Loucy (cell line): ENCODE measurements at regions not wholly inside any gene's neighbourhood (a gene's known extent, or its start where the extent isn't known, plus 50 kb on each side); places are given as distances from the start of the nearest gene placed in this dataset.

Experiments
- H2AFZ ChIP-seq: fragments of 200-600 bp; sonication (generic); 2 replicates; pipeline ENCODE4 v1.6.0; 2016; ENCODE audit warnings: antibody characterized with exemption, mild to moderate bottlenecking, low read length, moderate library complexity
- H3F3A ChIP-seq: fragments of 200-600 bp; 2 replicates; pipeline ENCODE4 v1.6.0; 2016; ENCODE audit warnings: antibody characterized with exemption, low read depth, mild to moderate bottlenecking
- H3K27me3 ChIP-seq: fragments of 200-600 bp; sonication (generic); 2 replicates; pipeline ENCODE4 v1.6.1; 2014; ENCODE audit warnings: low read length, mild to moderate bottlenecking; ENCODE audit not compliant: insufficient read depth, poor library complexity, severe bottlenecking
- H3K36me3 ChIP-seq: fragments of 200-600 bp; sonication (generic); 2 replicates; pipeline ENCODE4 v1.6.1; 2016; ENCODE audit warnings: low read length; ENCODE audit not compliant: insufficient read depth
- H3K4me1 ChIP-seq: fragments of 200-600 bp; sonication (generic); 2 replicates; pipeline ENCODE4 v1.5.1; 2014; ENCODE audit warnings: low read length, mild to moderate bottlenecking; ENCODE audit not compliant: insufficient read depth, poor library complexity, severe bottlenecking
- H3K4me2 ChIP-seq: fragments of 200-600 bp; sonication (generic); 2 replicates; pipeline ENCODE4 v1.6.0; 2014; ENCODE audit warnings: antibody characterized with exemption, low read length, low read depth, mild to moderate bottlenecking; ENCODE audit not compliant: poor library complexity, severe bottlenecking
- H3K4me3 ChIP-seq: fragments of 200-600 bp; sonication (generic); 2 replicates; pipeline ENCODE4 v1.5.1; 2014; ENCODE audit warnings: low read length, mild to moderate bottlenecking, mixed read lengths; ENCODE audit not compliant: poor library complexity, severe bottlenecking
- H3K79me2 ChIP-seq: fragments of 200-600 bp; sonication (generic); 2 replicates; pipeline ENCODE4 v1.6.1; 2014; ENCODE audit warnings: low read length; ENCODE audit not compliant: insufficient read depth
- H3K9ac ChIP-seq: fragments of 200-600 bp; sonication (generic); 2 replicates; pipeline ENCODE4 v1.6.0; 2014; ENCODE audit warnings: mild to moderate bottlenecking, low read depth, low read length, moderate library complexity; ENCODE audit not compliant: poor library complexity, severe bottlenecking
- H3K9me2 ChIP-seq: fragments of 200-600 bp; sonication (generic); replicated peaks from 2 replicates; pipeline ENCODE4 v1.6.1; 2016; ENCODE audit warnings: low read depth, low read length, mixed read lengths
- H3K9me3 ChIP-seq: fragments of 200-600 bp; sonication (generic); 2 replicates; pipeline ENCODE4 v1.6.1; 2014; ENCODE audit warnings: mild to moderate bottlenecking, antibody characterized with exemption, low read length, low read depth; ENCODE audit not compliant: insufficient read depth
- H4K20me1 ChIP-seq: fragments of 200-600 bp; sonication (generic); 2 replicates; pipeline ENCODE4 v1.6.0; 2014; ENCODE audit warnings: antibody characterized with exemption, low read length, mild to moderate bottlenecking; ENCODE audit not compliant: insufficient read depth, poor library complexity, severe bottlenecking
- CTCF ChIP-seq: fragments of 200-600 bp; sonication (generic); conservative IDR thresholded peaks from 2 replicates; pipeline ENCODE4 v1.5.1; 2014; ENCODE audit warnings: mild to moderate bottlenecking, antibody characterized with exemption, low read length
- EZH2phosphoT487 ChIP-seq: fragments of 200-600 bp; IDR thresholded peaks from 2 replicates; pipeline ENCODE4 v1.6.1; 2018; ENCODE audit warnings: antibody characterized with exemption, mild to moderate bottlenecking, moderate library complexity, borderline replicate concordance

- Histone ChIP-seq H3K4me3 (no peak overlapping the region), H3K9me2 (no peaks in the 10 kb centered on the region), H3K79me2 (no peaks in the 10 kb centered on the region), H3K27me3 (no peaks in the 10 kb centered on the region), H3K9me3 (no peaks in the 10 kb centered on the region), H3K4me1 (no peaks in the 10 kb centered on the region), H3K9ac (no peak overlapping the region), H2AFZ (no peak overlapping the region), H3K4me2 (no peak overlapping the region), H3F3A (no peaks in the 10 kb centered on the region), H4K20me1 (no peaks in the 10 kb centered on the region), H3K36me3 (no peaks in the 10 kb centered on the region)
- TF ChIP-seq CTCF = no peak
- TF ChIP-seq EZH2phosphoT487 = no peak
Measured at GRCh38 chr4:62923783-62924182, 1485.5 kb downstream of the TECRL start.

- Histone ChIP-seq H3K36me3 (no peaks in the 10 kb centered on the region), H3F3A (no peaks in the 10 kb centered on the region), H3K27me3 (no peaks in the 10 kb centered on the region), H3K9me3 (no peaks in the 10 kb centered on the region), H3K4me2 (no peak overlapping the region), H3K4me3 (no peak overlapping the region), H3K9ac (no peak overlapping the region), H3K4me1 (no peaks in the 10 kb centered on the region), H2AFZ (no peak overlapping the region), H3K9me2 (no peaks in the 10 kb centered on the region), H3K79me2 (no peaks in the 10 kb centered on the region), H4K20me1 (no peaks in the 10 kb centered on the region)
- TF ChIP-seq EZH2phosphoT487 (no peak), CTCF (no peak)
Measured at GRCh38 chr4:62917649-62918048, 1491.6 kb downstream of the TECRL start.

- no peak for TF ChIP-seq CTCF
- no peak for TF ChIP-seq EZH2phosphoT487
Measured at GRCh38 chr4:62914758-62915157, 1494.5 kb downstream of the TECRL start.

More at GRCh38 chr4:62914758-62915157, 1494.5 kb downstream of the TECRL start:
- H3F3A ChIP-seq = no peaks in the 10 kb centered on the region
- no peaks in the 10 kb centered on the region for H3K9me3 ChIP-seq
- no peaks in the 10 kb centered on the region for H3K27me3 ChIP-seq
- H3K9ac ChIP-seq = no peak overlapping the region
- H2AFZ ChIP-seq = no peak overlapping the region
- H3K4me3 ChIP-seq = no peak overlapping the region
- H3K36me3 ChIP-seq = no peaks in the 10 kb centered on the region
- H4K20me1 ChIP-seq = no peaks in the 10 kb centered on the region
- no peaks in the 10 kb centered on the region for H3K79me2 ChIP-seq
- no peak overlapping the region for H3K4me2 ChIP-seq
- H3K9me2 ChIP-seq = no peaks in the 10 kb centered on the region
- H3K4me1 ChIP-seq = no peaks in the 10 kb centered on the region
